GM19023 (cell line): ENCODE measurements at regions not wholly inside any gene's neighbourhood (a gene's known extent, or its start where the extent isn't known, plus 50 kb on each side); places are given as distances from the start of the nearest gene placed in this dataset.

ENCODE experiments used
- ATAC-seq: cut with Tn5 transposase; IDR thresholded peaks from one replicate; pipeline ENCODE4 v1.9.1; 2021; ENCODE audit warnings: mild to moderate bottlenecking, moderate library complexity; ENCODE audit not compliant: unreplicated experiment

DNA sequence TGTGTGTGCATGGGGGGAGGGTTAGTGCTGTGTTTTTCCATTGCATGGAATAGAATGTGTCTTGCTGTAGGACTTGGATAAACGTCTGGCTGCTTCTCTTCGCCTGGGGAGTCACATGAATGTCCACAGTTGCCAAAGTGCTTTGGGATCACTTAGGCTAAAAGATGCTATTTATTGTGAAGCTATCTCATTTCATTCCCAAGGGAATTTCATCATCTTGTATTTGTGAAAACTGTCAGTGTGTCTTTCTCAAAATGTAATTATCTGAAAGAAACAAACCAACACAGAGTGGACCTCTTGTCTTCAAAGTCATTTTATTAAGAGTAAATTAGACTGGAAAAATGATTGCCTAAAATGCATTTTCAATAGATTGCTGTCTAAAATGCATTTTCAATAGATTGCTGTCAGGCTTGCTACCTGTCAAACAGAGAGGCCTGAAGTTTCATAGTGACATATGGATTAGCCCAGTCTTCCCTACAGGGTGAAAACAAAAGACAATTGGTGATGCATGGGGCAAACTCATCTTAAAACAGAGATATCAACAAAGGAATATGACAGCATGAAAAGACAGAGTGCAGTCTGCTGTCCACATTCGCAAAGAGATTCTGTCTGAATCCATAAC is 117.1 kb upstream of the GOLIM4 start:
- ATAC-seq: no peak

DNA sequence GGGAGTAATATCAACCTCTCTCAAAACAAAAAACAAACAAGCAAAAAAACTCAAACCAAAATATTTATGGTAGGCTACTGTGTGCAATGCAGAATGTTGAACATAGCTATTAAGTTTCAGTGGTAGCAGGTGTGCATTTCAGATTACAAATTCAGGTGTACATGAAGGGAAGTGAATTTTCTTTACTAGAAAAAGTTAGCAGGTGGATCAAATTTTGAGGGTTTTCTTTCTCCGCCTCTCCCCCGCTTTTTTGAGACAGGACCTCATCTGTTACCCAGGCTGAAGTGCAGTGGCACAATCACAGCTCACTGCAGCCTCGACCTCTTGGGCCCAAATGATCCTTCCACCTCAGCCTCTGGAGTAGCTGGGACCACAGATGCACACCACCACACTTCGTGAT is 109.7 kb upstream of the GOLIM4 start:
- no peak for ATAC-seq

DNA sequence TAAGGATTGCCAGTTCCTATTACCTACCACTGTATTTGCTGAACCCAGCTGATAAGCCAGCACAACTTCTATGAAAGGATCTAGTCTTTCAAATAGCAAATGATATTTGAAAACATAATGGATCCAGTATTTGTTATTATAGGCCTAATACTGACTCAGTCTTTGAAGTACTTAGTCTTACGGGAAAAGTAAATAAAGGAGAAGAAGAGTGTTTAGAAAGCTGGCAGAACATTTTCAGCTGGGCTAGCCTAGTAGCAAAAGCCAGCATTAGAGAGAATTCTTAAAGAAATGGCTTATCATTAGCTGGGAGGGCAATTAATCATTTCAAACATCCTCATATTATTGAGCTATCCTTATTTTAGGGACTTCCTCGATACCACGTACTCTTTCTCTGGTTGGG is 101.4 kb upstream of the GOLIM4 start:
- no peak for ATAC-seq

DNA sequence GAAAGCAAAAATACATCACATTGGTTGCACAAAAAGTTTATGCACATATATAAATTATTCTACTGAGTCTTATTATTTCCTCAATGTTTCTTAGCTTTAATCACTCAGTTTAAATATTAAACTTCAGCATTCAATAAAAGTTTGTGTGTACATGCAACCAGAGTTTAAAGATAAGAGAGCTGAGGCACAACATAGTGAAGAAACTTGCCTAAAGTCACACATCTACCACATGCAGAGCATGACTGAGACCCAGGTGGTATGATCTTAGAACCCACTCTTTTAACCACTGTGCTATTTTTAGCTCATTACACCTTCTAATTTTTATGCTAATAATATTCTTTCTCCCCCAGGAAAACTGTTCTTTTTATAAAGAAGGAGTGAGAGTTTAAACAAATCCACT is 96.1 kb upstream of the GOLIM4 start:
- ATAC-seq: no peak

DNA sequence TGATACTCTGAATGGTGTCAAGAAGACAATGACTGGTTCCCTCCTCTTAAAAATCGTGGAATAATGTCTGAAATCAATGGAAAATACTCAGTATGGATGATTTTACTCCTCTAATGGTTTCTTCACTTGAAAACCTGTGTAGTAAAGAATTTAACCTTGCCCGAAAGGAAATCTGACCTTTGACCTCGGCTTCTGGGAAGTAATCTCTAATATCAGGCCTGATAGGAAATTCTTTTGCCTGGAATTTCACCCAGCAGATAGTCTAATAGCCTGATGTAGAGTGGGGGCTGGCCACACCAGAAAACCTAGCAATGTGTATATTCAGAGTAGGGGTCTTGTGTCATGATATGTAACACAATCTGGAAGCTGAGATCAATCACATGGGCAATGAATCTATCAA is 91.5 kb upstream of the GOLIM4 start:
- no peak for ATAC-seq

DNA sequence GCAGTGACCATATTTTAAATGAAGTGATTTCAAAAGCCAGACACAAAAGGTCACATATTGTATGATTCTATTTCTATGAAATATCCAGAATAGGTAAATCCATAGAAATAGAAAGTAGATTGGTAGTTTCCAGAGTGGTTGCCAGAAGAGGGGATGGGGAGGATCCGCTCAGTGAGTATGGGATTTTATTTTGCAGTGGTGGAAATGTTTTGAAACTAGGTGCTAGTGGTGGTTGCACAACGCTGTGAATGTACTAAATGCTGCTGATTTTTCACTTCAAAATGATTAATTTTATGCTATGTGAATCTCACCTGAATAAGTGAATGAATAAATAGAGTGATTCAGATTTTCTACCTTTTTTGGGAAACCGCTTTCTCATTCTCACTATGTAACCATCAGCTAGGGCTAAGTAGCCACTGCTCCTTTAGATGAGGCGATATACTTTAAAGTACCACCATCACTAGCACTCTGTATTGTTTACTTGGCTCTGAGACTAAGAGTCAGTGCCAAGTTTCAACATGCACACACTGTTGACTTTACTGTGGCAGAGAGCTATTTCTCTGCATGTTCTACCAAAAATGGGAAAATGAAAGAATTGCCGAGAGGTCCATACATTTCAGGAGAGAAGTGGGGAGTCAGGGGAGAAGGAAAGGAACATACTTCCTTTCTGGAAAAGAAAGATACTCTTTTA is 90.7 kb upstream of the GOLIM4 start:
- ATAC-seq: no peak

DNA sequence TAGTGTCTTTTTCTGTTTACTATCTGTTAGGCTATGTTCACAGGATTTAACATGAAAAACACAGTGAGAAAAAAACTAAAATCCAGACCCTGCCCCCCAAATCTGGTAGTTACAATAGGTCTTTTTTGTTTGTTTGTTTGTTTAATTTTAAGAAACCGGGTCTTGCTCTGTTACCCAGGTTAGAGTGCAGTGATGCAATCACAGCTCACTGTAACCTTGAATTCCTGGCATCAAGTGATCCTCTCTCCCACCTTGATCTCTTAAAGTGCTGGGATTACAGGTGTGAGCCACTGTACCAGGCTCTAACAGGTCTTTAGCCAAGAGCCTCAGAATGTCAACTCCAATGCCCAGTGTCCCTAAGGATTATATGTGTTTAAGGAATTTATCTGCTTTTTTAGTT is 88.0 kb upstream of the GOLIM4 start:
- ATAC-seq: no peak

DNA sequence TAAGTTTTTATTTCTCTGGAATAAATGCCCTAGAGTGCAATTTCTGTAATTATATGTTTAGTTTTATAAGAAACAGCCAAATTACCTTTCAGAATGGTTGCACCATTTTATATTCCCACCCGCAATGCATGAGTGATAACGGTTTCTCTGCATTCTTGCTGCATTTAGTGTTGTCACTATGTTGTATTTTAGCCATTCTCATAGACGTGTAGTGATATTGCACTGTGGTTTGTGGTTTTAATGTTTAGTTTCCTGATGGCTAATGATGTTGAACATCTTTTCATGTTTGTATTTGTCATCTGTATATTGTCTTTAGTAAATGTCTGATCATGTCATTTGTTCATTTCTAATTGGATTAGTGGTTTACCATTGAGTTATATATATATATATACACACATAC is 73.0 kb upstream of the GOLIM4 start:
- no peak for ATAC-seq

DNA sequence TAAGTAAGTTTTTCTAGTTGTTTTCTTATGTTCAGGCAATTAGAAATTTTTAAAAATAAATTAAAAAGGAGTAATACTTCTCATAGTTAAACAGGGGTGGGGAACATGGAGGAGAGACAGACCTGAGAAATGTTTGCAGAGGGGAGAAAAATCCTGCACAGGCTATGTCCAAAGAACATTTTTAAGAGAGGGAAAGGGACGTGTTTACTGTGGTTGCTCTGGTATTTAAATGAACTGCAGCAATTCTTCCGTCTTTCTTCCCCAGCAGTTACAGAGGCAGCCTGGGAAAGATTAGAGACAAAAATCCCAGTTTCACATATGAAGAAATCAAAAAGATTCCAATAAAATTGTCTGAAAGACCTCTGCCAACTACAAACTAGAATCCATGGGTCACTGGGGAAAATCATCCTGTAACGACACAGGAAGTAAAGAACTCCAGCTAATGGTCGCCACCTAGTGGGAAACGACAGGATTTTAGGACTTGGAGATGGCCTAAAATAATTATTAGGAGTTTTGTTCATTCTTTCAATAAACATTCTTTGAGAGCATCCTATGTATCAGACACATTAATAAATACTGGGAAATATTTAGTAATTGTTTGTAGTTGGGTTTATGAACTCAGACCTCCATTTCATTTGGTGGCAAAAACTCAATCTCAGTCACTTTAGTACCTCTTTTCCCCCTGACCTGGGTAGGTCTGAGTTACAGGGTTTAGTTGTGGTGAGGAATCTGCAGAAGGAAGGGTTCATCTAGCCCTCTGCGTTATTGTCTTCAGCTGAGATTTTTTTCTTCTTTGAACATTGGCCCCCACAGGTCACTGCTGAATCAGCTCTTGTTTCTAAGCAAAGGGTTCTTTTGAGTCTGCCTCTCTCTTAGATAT is 69.9 kb upstream of the GOLIM4 start:
- ATAC-seq: peak; percentile 81

DNA sequence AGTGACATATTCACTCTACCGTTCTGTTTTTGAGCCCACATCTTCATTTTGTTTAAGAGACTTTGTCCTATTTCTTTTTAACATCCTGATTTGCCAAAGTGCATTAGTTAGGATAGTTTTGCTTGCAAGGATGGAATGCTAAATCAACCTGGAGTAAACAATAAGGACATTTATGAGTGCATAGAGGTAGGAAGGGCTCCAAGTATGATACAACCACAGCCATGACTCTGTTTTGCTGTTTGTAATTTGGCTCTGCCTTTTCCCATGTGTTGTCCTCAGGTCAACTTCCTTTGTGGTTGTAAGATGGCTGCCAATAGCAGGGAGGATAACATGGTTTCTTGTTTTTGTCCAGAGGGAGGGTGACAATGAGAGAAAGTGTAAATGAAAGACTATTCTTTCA is 66.4 kb upstream of the GOLIM4 start:
- ATAC-seq: no peak

DNA sequence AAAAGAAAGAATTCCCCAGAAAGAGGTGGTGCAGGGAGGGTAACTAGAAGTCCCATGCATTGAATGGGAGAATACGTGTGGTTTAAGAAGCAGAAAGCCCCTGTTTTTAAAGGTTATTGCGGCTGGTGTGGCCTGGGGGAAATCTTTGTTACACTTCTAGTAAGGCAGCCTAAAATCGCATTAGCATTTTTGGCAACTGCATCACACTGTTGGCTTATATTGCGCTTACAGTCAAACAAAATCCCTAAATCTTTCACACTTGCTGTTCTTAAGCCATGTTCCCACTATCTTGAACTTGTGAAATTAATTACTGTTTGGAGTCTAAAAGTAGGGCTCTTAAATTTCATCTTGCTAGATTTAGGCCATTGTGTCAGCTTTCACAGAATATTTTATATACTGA is 66.0 kb upstream of the GOLIM4 start:
- no peak for ATAC-seq

DNA sequence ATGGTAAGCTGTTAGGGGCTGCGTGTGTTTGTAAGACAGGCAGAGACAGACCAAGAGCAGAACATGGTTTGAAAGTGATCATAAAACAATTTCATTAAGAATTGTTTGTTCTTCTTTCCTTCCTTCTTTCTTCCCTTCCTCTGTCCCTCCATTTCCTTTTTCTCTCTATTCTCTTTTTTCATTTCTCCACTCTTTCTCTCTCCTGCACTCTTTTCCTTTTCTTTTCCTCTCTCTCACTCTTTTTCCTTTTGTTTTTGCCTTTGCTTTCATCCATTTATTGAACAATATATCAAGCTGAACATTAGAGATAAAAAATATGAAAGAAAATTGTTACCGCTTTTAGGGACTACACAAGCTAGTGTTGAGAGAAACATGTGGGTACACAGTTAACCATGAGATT is 62.2 kb upstream of the GOLIM4 start:
- ATAC-seq: no peak

DNA sequence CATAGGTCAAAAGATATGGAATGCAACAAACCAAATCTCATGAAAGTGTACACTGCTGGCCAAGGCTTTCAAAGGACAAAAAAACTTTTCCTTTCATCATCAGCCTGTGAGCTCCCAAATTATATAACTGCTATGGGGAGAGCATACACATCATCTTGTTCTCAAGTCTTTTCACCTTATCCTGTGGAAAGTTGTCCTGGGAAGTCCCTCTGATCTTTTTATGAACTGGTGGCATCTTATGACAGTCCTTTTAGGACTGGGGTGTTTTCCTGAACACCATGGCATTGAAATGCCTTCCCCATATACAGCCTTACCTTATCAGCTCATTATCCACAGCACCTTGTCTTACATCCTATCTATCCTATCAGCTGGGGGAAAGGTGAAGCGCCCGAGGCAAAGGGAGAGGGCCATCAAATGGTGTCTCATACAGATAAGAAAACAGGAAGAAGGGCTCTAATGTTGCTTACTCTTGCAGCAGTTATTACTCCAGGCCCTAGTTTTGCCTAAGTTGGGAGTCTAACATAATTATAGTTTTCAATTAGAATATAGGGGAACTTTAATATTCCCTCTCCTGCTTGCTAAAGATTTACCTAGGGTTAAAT is 61.5 kb upstream of the GOLIM4 start:
- no peak for ATAC-seq

DNA sequence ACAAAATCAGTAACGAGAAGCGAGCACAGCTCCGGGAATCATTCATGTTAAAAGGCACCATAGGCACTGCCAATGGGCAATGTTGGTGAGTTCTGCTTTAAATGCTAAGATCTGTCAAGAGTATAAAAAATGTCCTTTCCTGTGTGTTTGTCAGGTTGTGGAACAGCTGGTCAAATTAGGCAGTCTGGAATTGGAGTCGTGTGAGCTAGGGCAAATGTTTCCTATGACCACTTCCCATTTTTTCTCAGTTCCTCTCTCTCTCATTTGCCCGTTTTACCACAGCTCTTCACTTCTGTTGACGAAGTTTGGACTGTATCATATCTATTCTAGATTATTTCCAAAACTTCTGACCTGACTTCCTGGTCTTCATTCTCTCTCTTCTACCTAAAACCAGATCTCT is 60.8 kb upstream of the GOLIM4 start:
- no peak for ATAC-seq

DNA sequence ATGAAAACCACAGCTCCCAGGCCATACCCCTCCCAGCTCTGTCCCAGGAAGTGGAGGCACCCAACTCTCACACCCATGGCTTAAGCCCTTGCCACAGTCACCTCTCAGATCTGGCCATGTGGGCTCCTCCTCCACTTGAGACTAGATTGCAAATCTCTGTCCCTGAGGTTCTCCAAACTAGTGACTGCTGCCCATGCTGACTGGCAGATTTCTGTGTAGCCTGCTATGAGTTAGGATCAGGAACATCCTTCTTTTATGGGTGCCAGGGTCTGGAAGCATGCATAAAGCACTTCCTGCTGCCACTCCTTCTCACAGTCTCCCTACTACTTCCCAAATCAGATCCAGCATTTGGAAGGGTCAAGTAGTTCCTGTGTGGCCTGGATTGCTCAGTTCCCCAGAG is 59.6 kb upstream of the GOLIM4 start:
- no peak for ATAC-seq

DNA sequence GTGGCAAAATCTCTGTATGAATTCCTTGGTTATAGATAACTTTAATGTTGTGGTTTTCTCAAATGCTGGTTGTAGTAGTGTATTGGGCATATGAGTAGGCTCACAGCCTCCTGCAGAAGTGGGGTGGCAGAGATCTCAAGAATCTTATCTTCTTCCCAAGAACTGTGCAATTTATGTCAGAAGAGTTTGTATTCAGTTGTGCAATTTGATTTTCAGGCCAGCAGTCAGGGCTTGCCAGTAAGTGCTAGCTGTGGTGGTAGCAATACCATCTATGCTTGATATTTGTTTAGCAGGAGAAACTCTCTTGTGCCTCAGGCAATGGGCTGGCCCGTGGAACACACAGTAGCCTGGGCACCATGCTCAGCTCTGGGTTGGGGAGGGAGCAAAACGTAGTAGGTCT is 58.4 kb upstream of the GOLIM4 start:
- no peak for ATAC-seq

DNA sequence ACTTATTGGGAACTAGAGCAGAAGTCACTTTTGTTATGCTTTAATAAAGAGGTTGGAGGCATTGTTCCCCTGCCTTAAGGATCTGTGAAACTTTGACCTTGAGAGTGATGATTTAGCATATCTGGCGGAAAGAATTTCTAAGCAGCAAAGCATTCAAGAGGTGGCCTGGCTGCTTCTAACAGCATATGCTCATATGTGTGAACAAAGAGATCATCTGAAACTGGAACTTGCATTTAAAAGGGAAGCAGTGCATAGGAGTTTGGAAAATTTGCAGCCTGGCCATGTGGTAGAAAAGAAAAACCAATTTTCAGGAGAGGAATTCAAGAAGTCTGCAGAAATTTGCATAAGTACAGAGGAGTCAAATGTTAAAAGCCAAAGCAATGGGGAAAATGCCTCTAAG is 56.4 kb upstream of the GOLIM4 start:
- ATAC-seq: no peak
